ENCODE measurements at regions not wholly inside any gene's neighbourhood (a gene's known extent, or its start where the extent isn't known, plus 50 kb on each side); places are given as distances from the start of the nearest gene placed in this dataset.
"Not testable (repeated sequence)": the region's sequence is repeated elsewhere in the genome, so short reads cannot be mapped to it uniquely, and the experiment has no call there.

DNA sequence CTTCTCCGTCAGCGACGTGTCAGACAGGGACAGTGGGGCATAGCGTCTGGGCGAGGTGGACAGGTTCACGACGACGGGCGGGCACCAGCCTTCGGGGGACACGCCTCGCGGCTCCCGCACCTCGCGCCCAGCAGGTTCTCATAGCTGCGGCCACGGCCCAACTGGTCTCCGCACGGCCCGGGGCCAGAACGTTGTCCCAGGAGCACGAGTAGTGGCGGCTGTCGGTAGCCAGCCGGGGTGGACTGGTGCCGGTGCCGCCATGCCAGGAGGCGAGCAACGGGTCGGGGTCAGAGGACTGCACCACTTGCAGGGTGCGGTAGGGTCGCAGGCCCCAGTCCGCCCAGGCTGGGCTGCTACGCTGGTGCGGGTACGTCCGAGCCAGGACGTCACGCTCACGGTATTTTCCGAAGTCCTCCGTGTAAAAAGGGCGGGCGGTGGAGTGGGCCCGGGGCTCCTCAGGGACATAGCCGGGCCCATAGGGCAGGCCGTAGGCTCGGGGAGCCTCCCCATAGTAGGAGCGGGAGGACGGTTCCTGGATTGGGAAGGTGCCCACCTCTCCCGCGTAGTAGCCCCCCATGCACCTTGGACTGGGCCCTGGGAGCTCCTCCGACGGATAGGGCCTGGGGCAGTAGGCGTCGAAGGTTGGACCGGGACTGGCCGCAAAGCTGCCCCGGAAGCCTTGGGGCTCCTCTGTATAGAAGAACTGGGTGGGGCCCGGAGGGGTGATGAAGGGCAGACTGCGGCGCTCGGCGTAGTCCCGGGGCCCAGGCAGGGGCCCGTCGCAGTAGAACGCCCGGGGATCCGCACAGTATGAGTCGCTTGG, 301.2 kb downstream of the CCDC74A start:
- DNase-seq (ENCODE audit: low read depth), result not testable (repeated sequence)

DNA sequence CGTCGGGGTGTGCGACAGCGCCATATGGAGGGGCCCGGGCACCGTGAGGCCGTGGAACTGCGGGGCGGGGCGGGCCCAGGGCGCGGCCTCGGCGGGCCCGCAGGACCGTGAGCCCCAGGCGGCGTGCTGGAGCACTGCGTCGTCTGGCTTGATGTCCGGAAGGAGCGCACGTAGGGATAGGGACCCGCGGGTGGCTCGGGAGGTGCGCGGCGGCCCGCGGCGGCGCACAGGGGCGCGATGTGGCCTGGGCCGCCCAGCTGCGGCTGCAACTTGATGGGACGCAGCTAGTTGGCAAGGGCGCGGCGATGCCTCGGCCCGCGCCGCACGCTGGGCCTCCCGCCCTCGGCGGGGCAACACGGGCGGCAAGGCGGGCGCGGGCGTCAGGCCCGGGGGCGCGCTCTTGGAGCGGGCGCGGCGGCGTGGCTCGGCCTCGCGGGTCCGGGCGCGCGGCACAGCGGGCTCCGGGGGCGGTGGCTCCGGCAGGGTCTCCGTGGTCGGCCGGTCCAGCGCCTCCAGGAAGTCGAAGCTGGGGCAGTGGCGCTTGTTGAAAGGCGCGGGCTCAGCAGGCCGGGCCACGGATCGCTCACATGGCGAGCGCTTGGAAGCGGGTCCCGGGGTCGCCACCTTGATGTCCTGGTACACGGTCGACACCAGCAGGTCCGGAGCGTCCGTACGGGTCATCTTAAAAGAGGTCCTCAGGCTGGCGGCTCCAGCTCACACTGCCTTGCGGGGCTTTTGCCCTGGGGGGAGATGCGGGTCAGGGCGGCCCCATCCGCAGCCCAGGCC, 302.0 kb downstream of the CCDC74A start:
- not testable (repeated sequence) for DNase-seq (ENCODE audit: low read depth)

DNA sequence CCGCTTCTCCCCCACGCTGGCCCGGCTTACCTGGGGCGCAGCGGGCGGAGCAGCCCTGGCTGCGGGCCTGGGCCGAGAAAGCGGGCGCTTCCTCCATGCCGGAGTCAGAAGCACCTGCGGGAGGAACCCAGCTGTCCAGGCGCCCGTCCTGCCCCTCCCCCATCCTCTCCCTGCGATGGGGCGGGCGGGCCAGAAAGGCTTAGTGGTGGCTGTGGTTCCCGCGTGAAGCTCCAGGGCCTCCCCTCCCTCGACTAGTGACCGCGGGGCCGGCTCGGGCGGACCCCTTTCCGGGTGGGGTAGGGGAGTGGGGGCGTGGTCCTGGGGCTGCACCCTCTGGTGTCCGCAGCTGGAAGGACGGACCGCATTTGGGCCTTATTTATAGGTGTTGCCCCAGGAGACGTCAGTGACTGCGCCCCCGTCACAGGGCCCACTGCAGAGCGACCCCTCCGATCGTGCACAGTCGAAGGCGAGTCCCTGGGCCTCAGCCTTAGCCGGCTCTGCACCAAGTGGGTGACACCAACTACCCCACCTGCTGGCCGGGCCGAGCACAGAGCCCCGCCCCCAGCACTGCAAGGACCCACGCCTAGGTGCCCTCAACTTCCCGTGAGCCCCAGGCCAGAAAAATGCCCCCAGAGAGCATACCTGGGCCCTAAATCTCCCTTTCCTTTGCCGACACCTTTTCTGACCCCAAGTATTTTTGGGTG, 302.7 kb downstream of the CCDC74A start:
- DNase-seq (ENCODE audit: low read depth), result not testable (repeated sequence)

DNA sequence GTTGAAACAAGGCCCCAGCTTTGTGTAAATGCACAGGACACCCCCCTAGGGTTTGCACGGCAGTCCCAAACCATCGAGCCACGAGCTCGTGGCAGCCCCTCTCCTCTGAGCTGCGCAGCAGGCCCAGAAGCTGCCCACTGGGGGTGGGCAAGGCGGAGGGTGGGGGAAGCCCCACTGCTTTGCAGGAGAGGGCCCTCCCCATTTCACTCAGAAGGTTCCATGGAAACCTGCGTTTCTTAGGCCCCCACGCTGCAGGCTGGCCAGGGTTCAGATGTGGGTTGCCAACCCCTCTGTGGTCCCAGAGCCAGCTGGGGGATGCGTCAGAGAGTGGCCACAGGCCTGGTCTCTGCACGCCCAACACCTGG, 303.2 kb downstream of the CCDC74A start:
- not testable (repeated sequence) for DNase-seq (ENCODE audit: low read depth)

DNA sequence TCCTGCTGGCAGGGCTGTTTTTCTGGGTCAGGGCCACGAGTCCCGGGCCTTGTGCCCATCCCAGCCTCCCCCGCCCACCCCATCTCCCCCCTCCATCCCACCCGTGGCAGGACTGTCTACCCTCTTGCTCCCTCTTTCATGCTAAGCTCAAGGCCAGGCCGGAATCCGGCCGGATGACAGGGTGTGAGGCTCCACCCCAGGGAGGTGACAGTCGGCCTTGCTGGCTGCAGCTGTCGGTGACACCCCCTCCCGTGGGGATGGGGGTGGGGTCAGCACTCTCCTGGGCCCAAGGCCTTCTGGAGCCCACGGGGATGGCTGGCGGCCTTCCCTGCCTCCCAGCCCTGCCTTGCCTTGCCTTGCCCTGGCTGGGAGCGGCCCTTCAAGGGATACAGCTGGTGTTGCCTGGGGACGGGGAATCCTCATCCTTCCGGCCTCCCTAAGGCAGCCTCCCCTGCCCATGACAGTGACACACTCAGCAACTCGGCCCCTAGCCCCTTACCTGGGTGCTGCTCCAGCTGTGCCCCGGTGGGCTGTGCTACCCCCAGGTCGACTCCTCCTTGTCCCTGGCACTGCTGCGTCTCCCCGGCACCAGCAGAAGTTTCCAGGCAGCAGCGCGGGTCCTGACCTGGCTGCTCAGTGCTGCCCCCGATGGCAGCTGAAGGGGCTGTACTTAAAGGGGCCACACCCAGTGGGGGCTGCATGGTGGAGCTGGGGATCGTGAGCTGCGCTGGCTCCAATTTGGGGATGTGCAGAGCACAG, 303.9 kb downstream of the CCDC74A start:
- DNase-seq (ENCODE audit: low read depth), result not testable (repeated sequence)

DNA sequence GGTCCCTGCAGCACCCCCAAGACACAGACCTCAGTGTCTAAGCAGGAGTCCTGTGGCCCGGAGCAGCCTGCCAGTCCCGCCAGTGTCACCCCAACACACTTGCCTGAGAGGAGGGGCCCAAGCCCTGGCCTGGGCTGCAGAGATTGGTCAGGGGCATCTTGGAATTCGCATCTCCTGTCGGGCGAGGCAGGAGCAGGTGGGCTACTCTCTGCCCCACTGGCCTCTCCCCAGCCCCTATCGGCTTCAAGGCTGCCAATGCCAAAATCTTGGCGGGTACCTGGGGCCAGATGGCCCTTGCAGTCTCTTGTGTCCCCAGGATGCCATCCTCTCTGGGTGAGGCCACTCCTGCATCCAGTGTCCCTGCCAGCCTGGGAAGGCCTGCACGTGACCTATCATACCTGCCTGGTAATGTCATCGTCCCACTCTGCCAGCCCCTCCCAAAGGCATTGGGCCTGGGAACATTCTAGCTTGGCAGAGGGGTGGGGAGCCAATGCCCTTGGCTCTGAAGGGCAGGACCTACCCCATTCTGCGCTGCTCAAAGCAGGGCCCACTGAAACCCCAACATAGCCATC, 304.6 kb downstream of the CCDC74A start:
- DNase-seq (ENCODE audit: low read depth), result not testable (repeated sequence)

DNA sequence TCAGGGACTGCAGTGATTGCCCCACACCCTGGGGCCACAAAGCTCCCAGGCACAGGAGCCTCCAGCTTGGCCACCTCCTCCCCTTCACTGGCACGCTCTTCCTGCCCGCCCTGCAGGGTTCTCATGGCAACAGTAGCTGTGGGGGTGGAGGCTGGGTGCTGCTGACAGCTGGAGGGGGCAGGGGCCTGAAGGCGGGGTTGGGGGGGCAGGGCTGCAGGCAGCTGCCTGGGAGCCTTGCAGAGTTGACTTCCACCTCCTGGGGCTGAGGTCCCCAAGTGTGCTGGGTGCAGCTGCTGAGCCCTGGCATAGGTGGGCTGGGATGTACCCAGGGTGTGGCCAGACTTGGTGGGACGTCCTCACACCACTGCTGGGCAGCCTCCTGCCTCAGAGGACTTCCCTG, 305.2 kb downstream of the CCDC74A start:
- DNase-seq (ENCODE audit: low read depth), result not testable (repeated sequence)

DNA sequence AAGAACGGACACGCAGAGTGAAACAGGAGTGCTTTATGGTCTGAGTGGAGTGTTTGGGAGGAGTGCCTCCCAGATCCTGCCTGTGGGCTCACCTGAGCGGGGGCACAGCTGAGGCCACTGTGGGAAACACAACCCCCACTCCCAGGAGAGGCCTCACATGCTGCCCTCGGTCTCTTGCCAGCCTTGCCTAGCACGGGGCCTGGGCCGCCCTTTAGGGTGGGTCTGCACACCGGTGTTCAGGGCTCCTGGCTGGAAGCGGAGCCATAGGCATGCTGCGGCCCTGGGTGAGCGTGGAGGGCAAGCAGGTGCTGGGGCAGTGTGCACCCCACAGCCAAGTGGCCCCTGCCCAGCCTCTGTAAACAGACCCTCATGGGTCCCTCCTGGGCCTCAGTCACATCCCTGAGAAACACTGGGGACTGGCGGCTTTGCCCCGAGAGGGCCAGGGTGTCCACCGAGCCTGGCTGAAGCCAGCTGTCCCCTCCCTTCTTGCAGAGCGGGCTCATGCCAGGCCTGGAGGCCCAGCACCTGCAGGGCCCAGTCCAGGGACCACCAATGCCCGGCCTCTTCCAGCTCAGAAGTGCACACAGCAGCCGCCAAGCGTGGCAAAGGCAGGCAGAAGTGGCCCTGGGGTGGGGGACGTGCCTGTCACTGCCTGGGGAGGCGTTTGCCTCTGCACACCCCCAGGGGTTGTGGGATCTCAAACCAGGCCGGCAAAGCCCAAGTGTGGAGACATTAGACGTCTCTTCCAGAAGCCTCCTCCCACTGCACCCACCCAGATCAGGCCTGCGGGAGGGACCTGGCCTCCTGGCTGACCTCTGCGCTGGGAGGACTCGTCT, 305.9 kb downstream of the CCDC74A start:
- not testable (repeated sequence) for DNase-seq (ENCODE audit: low read depth)

DNA sequence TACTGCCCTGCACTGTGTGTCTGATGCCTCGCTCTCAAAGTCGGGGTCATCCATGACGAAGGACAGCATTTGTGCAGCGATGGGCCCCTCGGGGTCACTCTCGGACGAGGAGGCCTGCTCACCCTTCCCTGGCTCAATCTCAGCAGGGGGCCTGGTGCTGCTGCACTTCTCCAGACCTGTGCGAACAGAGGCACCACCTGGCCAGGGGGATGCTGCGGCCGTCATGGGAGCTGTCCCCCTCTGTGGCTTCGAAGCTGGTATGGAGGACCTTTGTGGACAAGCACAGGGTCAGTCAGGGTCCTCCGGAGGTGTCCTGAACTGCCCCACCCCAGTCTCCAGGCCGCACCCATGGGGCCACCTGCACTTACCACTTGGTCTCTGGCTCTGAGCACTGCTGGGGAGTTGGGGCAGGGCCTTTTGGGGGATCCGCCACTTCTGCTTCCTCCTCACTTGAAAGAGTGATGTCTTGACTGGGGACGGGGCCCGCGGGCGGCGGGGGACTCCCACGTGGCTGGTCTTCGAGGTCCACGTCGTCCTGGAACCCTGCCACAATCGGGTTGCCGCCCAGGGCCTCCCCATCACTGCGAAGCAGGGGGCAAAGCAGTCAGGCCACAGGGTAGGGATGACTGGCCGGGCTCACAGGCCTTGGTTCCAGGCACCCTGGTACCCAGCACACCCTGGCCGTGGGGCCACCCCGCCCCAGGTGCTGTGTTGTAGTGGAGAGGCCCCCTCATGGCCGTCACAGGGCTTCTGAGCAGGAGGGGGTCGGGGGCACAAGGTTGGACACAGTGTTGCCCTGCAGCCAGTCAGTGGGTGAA, 306.7 kb downstream of the CCDC74A start:
- DNase-seq (ENCODE audit: low read depth), result not testable (repeated sequence)

DNA sequence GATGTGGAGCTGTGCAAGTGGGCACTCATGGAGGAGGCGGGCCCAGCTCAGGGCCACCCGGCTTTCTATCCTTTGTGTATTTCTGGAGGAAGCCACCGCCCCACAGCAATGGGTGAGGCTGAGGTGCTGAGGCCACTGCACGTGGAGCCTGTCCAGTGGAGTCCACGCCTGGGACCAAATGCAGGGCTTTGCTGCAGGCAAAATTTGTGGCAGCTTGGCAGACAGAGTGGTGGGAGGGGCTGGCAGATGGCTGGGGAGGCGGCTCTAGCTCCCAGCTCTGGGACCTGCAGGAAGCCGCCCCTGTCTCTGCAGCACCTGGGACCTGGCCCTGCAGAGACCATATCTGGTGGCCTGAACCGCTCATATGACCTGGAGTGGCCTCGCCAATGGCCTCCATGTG, 307.3 kb downstream of the CCDC74A start:
- DNase-seq (ENCODE audit: low read depth), result not testable (repeated sequence)

DNA sequence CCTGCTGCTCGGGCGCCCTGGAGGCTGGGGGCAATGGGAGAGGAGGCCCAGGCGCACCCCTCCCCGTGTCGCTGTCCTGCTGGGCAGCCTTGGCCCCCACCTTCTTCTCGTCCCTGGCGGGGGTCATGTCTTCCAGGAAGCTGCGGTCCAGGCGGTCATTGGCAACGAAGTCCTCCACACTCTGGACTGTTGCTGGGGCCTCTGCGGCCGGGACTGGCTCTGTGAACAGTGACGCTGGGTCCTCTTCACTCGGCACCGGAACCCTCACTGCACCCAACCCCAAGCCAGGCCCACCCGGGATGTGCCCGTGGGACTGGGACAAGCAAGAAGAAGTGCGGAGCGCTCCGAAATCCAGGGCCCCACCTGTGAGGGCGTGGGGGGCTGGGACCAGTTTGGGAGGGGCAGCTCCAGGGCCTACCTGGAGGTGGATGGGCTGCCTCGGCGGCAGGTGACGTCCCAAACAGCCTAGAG, 308.0 kb downstream of the CCDC74A start:
- DNase-seq (ENCODE audit: low read depth), result no peak

DNA sequence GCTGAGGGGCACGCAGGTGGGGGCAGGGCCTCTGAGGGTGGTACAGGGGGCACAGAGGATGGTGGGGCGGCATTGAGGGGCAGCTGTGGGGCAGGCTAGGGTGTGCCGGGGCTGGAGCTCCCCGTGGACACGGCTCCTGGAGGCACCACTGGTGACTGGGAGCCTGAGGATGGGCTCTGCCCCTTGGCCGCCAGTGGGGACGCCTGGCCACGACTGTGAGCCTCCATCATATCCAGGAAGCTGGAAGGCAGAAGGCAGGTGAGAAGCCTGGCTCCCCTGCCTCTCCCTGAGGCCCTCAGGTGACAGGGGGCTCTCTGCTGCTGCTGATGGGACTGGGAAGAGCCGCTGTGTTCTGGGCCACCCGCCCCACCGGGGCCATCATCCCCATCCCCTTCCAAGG, 308.4 kb downstream of the CCDC74A start:
- DNase-seq (ENCODE audit: low read depth), result not testable (repeated sequence)

DNA sequence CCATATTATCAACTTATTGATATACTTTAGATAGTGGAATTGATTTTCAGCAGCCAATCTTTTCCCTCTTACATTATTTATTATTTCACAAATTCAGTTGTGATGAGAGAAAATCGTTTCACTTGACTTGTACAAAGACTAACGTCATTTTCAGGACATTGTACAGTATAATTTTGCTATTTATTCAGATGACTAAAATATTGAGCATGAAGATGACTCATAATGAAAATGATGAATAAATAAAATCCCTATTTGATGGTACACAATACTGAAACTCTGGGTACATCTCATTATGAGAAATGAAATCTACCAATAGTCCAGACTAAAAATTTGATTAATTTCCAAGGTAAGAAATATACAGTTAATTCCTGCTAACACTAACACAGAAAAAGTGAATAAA, 316.4 kb downstream of the CCDC74A start:
- DNase-seq (ENCODE audit: low read depth), result not testable (repeated sequence)

DNA sequence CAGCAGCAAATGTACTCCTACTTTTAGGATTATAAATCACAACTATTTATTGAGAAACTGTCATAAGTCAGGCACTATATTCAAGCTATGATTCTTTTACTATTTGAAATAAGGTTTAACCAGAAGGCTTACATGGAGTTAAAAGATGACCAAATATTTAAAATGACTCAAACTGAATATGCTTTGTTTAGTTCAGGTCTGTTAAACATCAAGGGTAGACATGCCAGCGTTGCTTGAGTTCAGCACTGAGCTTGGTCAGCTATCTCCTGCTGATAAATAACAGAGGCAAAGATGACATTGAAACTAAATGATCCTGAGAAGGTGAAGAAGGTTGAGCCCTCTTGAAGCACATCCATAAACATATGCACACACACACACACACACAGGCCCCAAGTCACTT, 305.6 kb downstream of the ANKRD30BL start:
- DNase-seq (ENCODE audit: low read depth), result not testable (repeated sequence)

DNA sequence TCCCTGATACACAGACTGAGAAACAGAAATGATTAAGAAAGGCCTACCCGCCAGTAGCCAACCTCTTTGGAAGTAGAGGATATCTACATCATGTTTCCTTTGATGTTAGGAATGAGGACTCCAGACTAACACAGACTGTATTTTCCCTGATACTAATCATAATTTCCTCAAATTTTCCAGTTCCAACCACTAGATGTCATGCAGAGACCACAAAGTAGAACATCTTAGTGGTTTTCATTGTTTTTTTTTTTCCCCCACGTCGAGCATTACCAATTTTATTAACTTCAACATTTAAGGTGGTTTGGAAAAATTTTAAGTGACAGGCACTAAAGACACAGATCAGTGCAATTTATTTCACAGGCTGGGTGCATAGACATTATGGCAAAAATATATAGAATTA, 303.6 kb downstream of the ANKRD30BL start:
- DNase-seq (ENCODE audit: low read depth), result not testable (repeated sequence)
